HG02884 (cell line): ENCODE measurements at regions not wholly inside any gene's neighbourhood (a gene's known extent, or its start where the extent isn't known, plus 50 kb on each side); places are given as distances from the start of the nearest gene placed in this dataset.

ENCODE experiments used
- ATAC-seq: cut with Tn5 transposase; IDR thresholded peaks from one replicate; pipeline ENCODE4 v1.9.1; 2021; ENCODE audit warnings: mild to moderate bottlenecking, moderate library complexity; ENCODE audit not compliant: unreplicated experiment

DNA sequence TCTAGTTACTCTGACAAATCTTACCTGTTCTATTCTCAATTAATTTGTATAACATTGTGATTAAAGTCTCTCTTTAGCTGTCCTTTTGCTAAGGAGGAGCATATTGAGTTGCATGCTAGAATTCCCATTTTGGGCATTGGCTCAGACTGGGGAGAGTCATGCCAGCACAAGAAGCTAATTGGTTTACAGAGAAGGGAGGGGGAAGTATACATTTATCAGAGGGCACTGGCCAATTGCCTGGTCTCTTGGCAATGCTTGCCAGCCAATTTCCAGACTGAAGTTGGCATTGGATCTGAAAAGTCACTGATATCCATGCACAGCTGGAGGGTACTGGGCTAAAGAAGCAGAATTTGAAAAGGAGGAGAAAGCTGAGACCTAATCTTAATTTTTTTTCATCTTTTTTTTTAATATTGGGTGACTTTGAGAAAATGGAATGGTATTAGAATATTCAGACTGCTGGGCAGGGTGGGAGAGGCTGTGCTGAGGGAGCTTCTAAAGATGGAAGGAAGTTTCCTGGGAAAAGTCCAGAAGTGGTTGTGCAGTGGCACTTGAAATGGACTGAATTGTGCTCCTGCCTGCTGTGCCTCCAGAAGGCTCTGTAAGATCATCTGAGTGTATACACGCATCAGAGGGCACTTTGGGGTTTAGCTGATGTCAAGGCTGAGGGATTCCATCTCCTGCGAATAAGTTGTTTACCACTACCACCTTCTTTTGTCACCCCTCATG lies 365.2 kb upstream of the DPH6 start:
- ATAC-seq, result no peak

DNA sequence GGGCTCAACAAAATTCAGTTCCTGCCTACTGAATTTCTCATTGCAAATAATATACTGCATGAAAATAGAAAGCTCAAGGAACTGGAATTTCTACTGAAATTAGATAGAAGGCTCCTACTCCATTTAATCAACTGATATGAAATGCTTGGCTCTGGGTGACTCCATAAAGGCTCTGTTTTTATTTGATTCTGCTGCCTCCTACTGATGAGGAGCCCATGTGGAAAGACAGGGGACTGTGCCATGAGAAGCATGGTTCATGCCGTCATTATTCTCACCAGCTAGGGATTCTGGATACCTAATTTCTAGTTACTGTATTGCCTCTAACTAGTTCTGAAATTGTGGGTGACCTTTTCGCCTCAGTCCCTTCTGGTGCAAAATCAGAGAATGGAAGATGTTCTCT lies 366.2 kb upstream of the DPH6 start:
- no peak for ATAC-seq

DNA sequence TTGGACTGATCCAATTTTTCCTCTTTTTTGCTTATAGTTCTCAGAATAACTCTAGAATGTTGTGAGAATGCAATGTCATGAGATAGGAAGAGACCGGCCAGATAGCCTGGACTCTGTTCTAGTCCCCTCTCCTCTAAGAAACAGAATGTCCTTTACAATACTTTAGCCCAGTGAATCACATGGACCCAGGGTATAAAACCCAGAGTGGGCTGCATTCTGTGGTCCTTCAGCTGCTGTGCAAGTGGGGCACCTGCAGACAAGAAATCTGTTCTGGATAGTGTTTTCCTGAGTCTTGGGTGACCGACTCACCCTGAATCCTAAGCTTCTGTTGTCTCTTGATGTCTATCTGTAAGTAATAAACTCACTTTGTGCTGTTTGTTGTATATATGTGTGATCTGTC lies 368.6 kb upstream of the DPH6 start:
- no peak for ATAC-seq

DNA sequence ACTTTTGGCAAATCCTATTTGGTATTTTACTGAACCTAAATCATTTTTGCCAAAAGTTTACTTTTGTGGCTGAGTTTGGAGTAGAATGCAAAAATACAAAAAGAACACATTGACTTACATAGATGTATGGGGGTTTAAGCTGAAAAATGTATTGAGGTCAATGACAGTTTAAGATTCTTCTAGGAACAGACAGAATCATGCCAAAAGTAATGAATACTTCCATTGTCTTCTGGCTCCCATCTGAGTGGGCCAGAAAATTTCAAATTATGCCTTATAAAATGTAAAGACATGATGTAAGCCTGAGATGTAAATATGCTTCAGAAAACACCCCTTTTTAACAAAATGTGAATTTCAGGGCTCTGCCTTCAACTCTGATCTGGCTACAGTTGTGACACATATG lies 375.1 kb upstream of the DPH6 start:
- no peak for ATAC-seq

DNA sequence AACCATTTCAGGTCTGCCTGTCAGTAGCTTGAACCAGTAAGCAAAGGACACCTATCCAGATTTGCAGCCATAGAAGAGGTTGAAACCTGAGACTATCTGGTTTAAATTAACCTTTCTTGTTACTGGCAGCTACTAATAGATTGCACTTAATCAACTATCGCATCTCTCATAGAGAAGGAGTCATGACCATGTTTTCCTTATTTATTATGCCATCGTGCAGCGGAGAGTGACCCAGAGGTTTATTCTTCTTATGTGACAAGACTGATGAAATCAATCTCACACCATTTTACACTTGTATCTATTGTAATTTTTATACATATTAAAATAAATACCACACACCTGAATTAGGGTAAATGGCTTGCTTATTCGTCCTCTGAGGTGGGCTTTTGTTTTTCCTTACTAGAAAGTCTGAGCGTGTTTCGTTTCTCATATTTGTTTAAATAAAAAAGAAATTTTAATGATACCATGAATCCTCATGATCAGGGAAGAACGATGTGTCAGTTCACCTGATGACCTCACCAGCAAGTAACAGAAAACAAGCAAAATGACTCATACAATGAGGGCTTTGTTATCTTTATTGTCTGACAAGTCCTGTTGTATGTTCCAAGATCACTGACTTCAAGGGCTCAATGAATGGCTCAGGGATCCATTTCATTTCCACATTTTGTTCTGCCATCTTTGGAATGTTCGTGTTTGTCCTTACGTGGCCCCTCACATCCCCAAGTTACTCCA lies 379.5 kb upstream of the DPH6 start:
- ATAC-seq, result no peak

DNA sequence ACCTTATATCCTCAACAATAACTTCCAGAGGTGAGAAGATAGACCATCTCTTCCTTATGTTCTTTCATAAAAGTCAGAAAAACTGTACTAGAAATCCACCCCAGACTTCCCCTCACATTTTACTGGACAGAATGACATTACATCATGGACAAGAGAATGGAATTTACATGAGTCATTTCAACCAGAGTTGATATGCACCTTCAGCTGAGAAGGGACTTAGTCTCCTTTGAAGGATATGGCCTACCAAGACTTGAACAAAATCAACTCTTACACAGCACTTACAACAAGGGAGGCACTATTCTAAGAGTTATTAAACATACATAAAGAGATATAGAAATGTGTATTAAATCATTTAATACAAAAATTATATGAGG lies 380.0 kb upstream of the DPH6 start:
- no peak for ATAC-seq

DNA sequence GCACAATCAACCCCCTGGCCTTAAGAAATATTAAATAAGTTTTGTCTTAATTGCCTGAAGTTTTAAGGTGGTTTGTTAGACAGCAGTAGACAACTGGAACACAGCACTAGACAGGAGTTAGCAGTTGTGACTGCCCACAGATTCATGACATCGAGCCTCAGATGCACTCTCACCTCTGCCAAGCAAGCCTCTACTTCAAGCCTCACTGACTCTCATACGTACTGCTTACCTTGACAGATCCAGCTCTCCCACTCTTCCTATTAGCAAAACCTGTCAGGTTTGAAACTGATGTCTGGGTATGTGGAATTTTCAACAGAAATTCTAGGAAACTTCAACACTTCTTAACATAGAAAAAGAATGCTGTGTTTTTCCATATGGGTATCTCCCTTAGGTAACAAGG lies 382.9 kb upstream of the DPH6 start:
- ATAC-seq, result no peak

DNA sequence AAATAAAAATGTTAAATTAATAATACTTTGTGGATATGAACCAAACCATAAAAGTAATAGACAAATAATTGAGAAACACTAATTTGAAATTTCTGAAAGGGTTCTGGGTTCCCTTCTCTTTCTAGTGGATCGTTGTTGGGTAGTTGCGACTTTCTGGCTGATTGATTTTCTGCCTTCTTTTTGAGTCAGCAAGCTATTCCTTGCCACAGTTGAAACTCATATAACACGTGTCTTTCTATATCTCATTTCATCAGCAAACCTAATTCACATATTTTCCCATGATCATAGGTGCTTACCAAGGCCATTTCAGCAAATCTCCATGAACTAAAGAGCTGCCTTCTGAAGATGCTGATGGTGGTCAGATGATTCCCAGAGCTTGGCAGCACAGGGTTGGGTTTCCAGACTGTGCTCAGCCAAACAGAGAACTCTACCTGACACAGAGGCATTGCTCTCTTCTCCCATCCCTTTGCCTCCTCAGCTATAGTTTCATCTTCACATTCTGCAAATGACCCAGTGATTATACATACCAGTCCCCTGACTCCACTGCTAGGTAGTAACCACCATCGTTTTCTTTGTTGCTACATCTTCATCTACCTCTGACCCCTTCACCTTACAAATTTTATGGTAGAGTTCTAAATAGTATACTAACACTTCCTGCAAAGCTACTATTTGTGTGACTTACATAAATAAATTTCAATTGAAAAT lies 383.9 kb upstream of the DPH6 start:
- ATAC-seq, result peak; percentile 65

DNA sequence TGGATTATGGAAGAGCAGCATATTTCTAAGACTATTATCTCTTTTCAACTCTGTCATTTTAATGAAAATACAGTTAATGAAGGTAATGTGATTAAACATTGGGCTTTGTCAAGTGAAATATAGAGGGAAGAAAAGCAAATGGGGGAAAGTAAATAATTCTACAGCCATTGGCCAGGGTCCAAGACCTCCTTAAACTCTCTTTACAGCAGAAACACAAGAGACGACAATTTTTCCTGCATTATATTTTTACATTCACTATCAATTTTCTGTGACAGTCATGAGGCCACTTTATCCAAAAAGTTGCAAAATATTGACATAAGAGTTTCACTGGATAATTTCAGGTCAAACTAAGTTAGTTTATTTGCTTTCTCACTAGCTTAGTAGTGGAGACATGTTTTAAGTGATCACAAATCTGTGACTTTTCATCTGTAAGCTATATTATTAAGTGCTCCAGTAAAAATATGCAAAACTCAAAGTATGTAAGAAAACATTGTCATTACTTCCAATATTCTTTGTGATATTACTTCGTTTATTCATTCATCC lies 385.9 kb upstream of the DPH6 start:
- no peak for ATAC-seq

DNA sequence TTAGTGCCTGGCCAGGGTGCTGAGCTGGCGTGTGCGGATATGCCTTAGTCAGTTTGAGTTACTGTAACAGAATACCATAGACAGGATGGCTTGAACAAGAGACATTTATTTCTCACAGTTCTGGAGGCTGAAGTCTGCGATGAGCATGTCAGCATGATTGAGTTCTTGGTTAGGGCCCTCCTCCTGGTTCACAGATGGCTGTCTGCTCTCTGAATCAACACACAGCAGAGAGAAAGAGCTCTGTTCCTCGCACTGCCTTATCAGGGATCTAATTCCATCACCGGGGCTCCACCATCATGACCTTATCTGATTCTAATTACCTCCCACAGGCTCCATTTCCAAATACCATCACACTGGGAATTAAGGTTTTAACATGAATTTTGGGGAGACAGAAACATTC lies 386.6 kb upstream of the DPH6 start:
- no peak for ATAC-seq

DNA sequence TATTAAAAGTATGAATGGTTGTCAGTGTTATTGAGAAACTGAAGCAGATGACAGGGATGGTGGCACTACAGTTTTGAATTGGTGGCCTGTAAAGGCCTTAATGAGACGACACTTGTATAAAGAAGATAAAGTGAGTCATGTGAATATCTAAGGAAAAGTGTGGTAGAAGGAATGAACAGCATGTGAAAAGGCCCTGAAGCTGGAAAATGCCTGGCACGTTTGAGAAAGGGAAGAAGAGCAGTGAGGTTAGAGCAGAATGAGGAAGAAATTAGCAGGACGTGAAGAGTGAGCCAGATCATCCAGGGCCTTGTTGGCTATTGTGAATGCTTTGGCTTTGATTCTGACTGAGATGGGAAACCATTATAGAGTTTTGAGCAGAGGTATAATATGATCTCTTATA lies 387.6 kb upstream of the DPH6 start:
- ATAC-seq, result no peak

DNA sequence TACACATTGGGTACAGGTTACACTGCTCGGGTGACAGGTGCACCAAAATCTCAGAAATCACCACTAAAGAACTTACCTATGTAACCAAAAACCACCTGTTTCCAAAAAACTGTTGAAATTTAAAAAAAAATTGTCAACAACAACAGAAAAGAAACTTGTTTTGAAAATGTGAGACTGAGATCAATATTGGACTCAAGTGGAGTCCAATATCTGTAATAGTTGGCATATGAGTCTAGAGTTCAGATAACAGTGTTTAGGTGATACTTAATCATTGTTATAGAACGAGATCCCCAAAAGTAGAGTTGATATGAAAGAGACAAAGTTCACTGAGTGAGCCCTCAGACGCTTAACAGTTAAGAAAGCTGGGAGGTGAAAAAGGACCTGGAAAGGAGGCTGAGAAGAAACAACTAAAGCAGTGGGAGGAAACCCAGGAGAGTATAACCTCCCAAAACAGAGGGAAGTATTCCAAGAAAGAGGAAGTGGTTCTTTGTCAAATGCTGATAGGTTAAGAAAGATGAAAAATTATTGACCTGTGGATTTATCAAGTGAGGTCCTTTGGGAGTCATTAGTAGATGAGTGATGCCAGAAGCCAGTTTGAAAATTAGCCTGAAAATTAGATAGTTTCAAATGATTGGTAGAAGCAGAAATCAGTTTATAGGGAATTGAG lies 388.6 kb upstream of the DPH6 start:
- no peak for ATAC-seq

DNA sequence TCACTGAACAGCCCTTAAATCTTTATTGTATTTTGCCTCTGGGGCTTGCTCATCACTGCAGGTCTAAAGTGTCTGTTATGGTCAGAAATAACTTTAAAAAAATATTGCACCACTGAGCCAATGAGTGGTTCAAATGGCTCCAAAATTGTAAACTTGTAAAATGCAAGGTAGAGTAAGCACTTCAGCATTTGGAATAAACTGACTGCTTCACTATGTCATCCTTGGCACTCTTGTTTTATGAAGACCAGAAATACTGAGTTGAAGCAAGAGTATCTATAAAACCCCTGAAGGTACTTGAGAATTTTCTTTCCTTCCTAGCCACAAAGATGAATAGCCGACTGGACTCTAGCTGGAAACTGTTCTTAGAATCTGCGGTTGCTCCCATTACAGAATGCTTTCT lies 390.3 kb upstream of the DPH6 start:
- no peak for ATAC-seq

DNA sequence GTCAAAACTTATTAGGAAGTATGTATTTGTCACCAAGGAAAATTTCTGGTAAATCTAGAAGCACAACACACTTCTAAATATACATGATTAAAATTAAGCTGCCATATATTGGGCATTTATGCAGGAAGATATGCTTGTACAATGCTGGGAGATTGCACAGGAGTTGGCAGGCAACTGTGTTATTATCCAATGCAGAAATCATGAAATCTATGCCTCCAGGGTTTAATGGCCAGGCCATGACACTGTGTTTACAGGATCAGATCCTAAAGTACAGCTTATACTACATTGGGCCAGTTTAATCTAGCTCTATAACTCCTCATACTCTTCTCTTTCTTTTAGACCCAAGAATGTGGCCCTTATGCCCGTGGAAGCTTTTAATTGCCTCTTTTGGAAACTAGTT lies 391.4 kb upstream of the DPH6 start:
- ATAC-seq, result no peak

DNA sequence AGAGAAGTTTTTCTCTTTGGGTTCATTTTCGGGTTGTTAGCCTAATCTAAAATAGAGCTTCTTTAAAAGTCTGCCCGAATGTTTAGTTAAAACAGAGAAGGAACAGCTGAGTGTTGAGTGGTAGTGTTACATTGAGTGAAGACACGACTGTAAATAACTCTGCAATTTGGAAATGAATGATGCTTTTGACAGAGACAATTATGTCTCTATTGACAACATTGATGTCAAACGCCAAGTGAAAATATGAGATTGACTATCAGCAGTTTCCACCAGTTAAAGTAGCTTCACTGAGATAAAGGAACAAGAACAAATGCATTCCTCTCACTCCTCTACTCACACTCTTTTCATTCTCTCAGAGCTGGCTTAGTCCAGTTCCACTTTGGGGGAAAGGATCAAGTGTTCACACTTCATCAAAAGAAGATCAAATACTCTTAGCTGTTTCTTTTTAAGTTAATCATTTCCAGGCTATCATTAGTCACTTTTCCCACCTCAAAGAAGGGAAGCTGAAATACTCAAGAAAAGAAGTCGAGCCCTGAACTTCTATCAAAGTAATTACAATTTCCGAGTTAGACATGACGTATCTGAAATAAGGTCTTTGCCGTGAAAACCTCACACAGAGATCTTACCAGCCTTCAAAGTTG lies 399.1 kb upstream of the DPH6 start:
- ATAC-seq, result no peak

DNA sequence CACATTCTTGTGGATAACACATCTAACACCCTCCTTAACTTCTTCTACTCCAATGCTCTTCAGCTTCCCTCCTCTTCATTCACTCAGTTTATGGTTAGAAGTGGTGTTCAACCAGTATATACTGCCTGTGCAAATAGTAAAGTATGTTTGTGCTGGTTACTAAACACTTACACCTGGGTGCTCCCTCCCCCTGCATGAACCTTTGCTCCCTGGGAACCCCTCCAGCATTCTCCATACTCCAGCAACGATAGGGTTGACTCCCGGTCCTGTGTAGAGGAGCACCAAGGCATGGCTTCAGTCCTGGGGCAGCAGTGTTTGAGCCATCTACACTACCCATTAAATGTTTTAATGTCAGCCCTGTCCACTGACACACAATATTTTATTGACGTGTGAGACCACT lies 407.5 kb upstream of the DPH6 start:
- ATAC-seq, result no peak

DNA sequence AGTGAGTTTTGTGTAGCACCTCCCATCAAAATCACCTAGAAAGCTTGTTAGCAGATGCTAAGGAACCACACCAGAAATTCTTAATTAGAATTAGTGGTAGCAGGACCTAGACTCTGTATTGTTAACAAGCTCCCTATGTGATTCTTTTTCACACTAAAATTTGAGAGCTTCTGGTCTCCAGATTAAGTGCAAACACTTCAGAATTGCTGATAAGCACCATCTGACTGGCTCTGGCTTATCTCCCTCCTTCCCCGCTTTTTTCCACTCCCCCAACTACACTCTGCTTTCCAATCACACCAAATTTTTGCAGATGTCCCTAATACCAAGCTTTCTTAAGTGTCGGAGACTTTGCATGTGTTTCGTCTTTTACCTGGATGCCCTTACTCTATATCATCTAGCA lies 410.1 kb upstream of the DPH6 start:
- no peak for ATAC-seq

DNA sequence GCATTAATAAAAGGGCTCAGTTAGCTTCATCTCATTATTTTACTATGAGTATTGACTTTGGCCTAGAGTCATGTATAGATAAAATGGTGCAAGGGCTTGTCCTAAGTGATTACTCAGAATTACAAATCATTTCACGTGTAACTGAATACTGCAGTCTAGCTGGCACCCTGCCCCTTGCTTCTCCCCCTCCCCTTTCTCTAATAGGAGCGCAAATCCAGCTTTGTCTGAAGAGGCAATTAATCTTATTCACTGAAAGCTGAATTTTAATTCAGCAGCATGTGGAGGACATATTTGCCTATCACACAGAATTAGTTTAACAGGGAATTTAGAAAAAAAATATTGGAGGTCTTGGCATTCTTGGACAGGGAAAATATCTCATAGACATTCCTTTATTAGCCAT lies 412.1 kb upstream of the DPH6 start:
- ATAC-seq, result no peak

DNA sequence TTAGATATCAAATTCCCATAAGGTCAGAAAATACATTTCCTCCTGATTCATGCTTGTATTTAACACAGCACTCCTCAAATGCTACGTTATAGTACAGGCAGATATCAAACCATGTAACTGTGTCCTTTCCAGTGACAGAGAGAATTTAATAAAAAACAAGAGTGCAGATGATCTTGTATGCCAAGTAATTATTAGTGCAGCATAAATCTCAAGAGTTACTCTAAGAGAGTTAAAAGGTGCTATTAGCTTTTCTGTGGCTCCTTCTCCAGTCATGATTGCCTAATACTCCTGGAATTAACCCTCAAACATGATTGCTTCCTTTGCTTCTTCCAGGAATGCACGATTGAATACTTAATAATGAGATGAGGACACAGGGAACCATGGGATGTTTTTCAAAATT lies 413.0 kb upstream of the DPH6 start:
- no peak for ATAC-seq

DNA sequence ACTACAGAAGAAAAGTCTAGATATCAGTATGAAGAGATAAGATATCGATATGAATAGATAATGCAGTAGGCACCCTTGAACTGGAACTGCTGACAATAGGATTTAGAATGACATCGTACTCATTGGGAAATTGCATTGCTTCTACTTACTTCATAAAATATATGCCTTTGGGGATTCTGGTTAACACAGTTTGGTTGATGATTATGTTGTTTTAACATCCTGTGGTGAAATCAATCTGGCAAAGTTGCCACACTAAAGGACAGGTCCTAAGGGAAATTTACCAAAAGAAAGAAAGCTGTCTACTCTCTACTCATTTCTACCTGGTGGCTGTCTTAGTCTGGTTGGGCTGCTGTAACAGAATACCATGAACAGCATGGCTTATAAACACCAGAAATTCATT lies 417.4 kb upstream of the DPH6 start:
- ATAC-seq, result no peak

DNA sequence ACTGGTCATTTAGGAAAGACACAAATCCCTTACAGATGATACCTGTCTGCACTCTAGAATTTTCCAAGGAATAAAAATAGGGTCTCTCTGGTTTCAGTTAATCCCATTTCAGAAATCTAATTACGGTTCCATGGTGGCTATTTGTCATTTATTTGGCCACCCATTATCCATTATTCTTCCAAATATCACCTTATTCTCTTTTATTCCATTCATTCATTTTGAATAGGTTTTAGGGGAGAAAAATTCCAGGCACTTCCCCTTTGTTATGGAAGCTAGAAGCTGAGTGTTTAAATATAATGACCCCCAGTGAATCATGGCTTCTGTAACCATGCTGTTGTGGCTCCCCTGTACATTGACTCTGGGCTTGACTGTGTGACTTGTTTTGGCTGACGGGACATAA lies 420.8 kb upstream of the DPH6 start:
- no peak for ATAC-seq
